Frontal cortex (tissue), 3 donors: ENCODE measurements at regions not wholly inside any gene's neighbourhood (a gene's known extent, or its start where the extent isn't known, plus 50 kb on each side); places are given as distances from the start of the nearest gene placed in this dataset.
"Not testable (repeated sequence)": the region's sequence is repeated elsewhere in the genome, so short reads cannot be mapped to it uniquely, and the experiment has no call there.

Experiments used
- DNase-seq, 2 donors: peaks; one replicate each; pipeline ENCODE4 v3.0.0; 2012; ENCODE audit warnings: low spot score in 2 of 2
- FAIRE-seq: peaks from 2 replicates; lab custom pipeline; 2012; peaks lifted over from hg19 to GRCh38; lab: Jason Lieb, UNC
- donor health status: control.
- donor health status: control.
- donor health status: control.

GRCh38 chr3:153003862-153004261 is 158.2 kb upstream of the RAP2B start:
- FAIRE-seq: no peak

GRCh38 chr3:153008226-153008625 is 153.8 kb upstream of the RAP2B start:
- DNase-seq (no peak), FAIRE-seq (no peak)

More at GRCh38 chr3:153003862-153004261, 158.2 kb upstream of the RAP2B start:
- no peak for DNase-seq

- FAIRE-seq: no peak
- no peak for DNase-seq
Measured at GRCh38 chr3:153023896-153024295, 138.1 kb upstream of the RAP2B start.

- peak in 1 of 2 donors; percentile 21 for DNase-seq
- peak; percentile 93 for FAIRE-seq
Measured at GRCh38 chr3:153026026-153026425, 136.0 kb upstream of the RAP2B start.

- no peak for FAIRE-seq
- DNase-seq: no peak
Measured at GRCh38 chr3:153028381-153028780, 133.6 kb upstream of the RAP2B start.

GRCh38 chr3:153029350-153029749 is 132.7 kb upstream of the RAP2B start:
- DNase-seq: no peak
- FAIRE-seq: no peak

- FAIRE-seq: no peak
- no peak for DNase-seq
Measured at GRCh38 chr3:153032891-153033290, 129.1 kb upstream of the RAP2B start.

GRCh38 chr3:153036846-153037245 is 125.2 kb upstream of the RAP2B start:
- FAIRE-seq (no peak), DNase-seq (no peak)

GRCh38 chr3:153038367-153038766 is 123.7 kb upstream of the RAP2B start:
- DNase-seq: no peak
- FAIRE-seq: no peak

- FAIRE-seq (no peak), DNase-seq (no peak)
Measured at GRCh38 chr3:153038779-153039178, 123.2 kb upstream of the RAP2B start.

GRCh38 chr3:153041181-153041580 is 120.8 kb upstream of the RAP2B start:
- no peak for DNase-seq
- FAIRE-seq: no peak

- no peak for FAIRE-seq
- DNase-seq: no peak
Measured at GRCh38 chr3:153042088-153042487, 119.9 kb upstream of the RAP2B start.

GRCh38 chr3:153043729-153044328 is 118.2 kb upstream of the RAP2B start:
- no peak for FAIRE-seq
- no peak for DNase-seq

GRCh38 chr3:153045150-153045549 is 116.9 kb upstream of the RAP2B start:
- FAIRE-seq (no peak), DNase-seq (no peak)

- FAIRE-seq: no peak
- DNase-seq: no peak
Measured at GRCh38 chr3:153050978-153051377, 111.0 kb upstream of the RAP2B start.

GRCh38 chr3:153051427-153052095 is 110.5 kb upstream of the RAP2B start:
- FAIRE-seq (no peak), DNase-seq (no peak)

GRCh38 chr3:153052096-153052460 is 109.9 kb upstream of the RAP2B start:
- DNase-seq: no peak
- no peak for FAIRE-seq

- FAIRE-seq: no peak
Measured at GRCh38 chr3:153055217-153055616, 106.8 kb upstream of the RAP2B start.

GRCh38 chr3:153055779-153056178 is 106.2 kb upstream of the RAP2B start:
- no peak for FAIRE-seq
- no peak for DNase-seq

More at GRCh38 chr3:153055217-153055616, 106.8 kb upstream of the RAP2B start:
- no peak for DNase-seq

GRCh38 chr3:153058031-153058688 is 103.9 kb upstream of the RAP2B start:
- not testable (repeated sequence) for FAIRE-seq, DNase-seq

GRCh38 chr3:153060346-153060745 is 101.7 kb upstream of the RAP2B start:
- no peak for DNase-seq
- no peak for FAIRE-seq
